ENCODE measurements at regions not wholly inside any gene's neighbourhood (a gene's known extent, or its start where the extent isn't known, plus 50 kb on each side); places are given as distances from the start of the nearest gene placed in this dataset.
"Not testable (repeated sequence)": the region's sequence is repeated elsewhere in the genome, so short reads cannot be mapped to it uniquely, and the experiment has no call there.

GRCh38 chr12:22126758-22127157, 80.7 kb downstream of the CMAS start:
- TF ChIP-seq CTCF (conservative IDR thresholded peaks at IDR 0.05) (no peak), ZFX (IDR thresholded peaks at IDR 0.05) (no peak)
- H3K27ac ChIP-seq, result no peak overlapping the region

- H3K27ac ChIP-seq, result no peak overlapping the region
- TF ChIP-seq CTCF (conservative IDR thresholded peaks at IDR 0.05) (no peak), ZFX (IDR thresholded peaks at IDR 0.05) (no peak)
Measured at GRCh38 chr12:22130671-22131070, 84.7 kb downstream of the CMAS start.

GRCh38 chr12:22136604-22137117, 90.6 kb downstream of the CMAS start:
- H3K27ac ChIP-seq, result not testable (repeated sequence)

All from C4-2B (cell line).